Skeletal muscle satellite cell (primary cell): ENCODE measurements at regions not wholly inside any gene's neighbourhood (a gene's known extent, or its start where the extent isn't known, plus 50 kb on each side); places are given as distances from the start of the nearest gene placed in this dataset.
A peak's percentile ranks its signal among the peaks of the same experiment; 100 is the strongest.

ENCODE experiments used
- H3K27me3 ChIP-seq: 2 replicates; pipeline ENCODE4 v1.7.0; 2013; ENCODE audit warnings: low read length; ENCODE audit not compliant: control insufficient read depth, insufficient read depth
- H3K36me3 ChIP-seq: 2 replicates; pipeline ENCODE4 v1.7.0; 2013; ENCODE audit warnings: mild to moderate bottlenecking, control low read depth, low read length; ENCODE audit not compliant: insufficient read depth
- H3K4me1 ChIP-seq: 2 replicates; pipeline ENCODE4 v1.7.0; 2013; ENCODE audit warnings: low read length; ENCODE audit not compliant: control insufficient read depth, insufficient read depth
- H3K4me2 ChIP-seq: 2 replicates; pipeline ENCODE4 v1.7.0; 2013; ENCODE audit warnings: mild to moderate bottlenecking, low read length
- H3K4me3 ChIP-seq: 2 replicates; pipeline ENCODE4 v1.7.0; 2013; ENCODE audit warnings: low read length
- H3K9ac ChIP-seq: 2 replicates; pipeline ENCODE4 v1.7.0; 2013; ENCODE audit warnings: mild to moderate bottlenecking, low read depth, low read length, moderate library complexity
- H3K9me3 ChIP-seq: replicated peaks from 2 replicates; pipeline ENCODE4 v1.7.0; 2013; ENCODE audit warnings: mild to moderate bottlenecking, control low read depth, low read length

- H3K36me3 ChIP-seq: no peaks in the 10 kb centered on the region
- no peak overlapping the region for H3K4me2 ChIP-seq
- H3K4me3 ChIP-seq: no peak overlapping the region
- H3K4me1 ChIP-seq: no peaks in the 10 kb centered on the region
- no peaks in the 10 kb centered on the region for H3K27me3 ChIP-seq
- H3K9ac ChIP-seq: no peak overlapping the region
- H3K9me3 ChIP-seq: no peaks in the 10 kb centered on the region
Observed at GRCh38 chr2:18856765-18857164, 267.4 kb upstream of the NT5C1B start.

DNA sequence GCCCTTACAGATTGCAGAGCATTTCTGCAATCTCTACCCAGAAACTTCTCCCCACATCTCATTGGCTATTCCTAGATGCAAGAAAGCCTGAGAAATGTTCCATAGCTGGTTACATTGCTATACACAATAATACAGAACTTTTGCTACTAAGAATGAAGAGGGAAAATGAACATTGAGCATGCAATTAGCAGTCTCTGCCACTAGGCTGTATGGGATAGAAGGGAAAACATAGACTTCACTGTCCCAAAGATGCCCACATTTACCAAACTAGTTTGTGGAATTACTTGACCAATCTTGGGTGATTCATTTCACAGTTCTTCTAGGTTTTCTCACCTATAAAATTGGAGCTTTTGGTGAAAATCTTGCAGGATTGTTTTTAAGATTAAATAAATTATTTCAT, 265.7 kb upstream of the NT5C1B start:
- Histone ChIP-seq H3K4me3 (no peak overlapping the region), H3K36me3 (no peaks in the 10 kb centered on the region), H3K27me3 (no peaks in the 10 kb centered on the region), H3K4me1 (no peaks in the 10 kb centered on the region), H3K4me2 (no peak overlapping the region), H3K9me3 (no peaks in the 10 kb centered on the region), H3K9ac (no peak overlapping the region)

DNA sequence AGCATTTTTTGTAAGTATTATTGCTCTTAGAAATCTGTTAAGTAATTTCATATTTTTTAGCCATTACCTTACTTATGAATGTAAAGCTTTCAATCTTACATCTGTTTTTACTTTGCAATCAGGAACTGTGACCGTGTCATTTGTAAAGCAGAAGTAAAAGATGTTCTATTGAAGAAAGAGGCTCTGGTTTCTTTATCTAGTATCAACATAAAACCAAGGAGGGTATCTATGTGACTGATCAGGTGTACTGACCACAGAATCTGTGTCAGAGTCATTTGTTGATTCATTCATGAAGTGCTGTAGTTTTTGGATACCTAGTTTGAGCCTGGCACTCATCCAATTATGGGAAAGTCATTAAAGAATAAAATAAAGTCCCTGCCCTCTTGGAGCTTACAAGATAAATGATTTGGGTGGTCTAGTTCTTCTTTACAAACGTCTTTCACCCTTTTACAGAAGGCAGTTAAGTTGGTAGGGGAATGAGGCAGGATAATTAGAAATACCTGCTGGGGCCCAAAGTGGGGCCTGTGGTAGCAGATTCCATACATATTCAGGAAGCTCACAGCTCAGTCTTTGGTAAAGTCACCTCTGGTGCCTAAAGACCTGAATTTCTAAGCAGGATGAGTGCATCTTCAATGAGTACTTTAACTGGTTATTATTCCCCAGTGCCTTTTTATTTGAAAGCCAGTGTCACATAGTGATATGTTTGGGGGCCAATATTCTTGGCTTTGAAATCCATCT, 260.6 kb upstream of the NT5C1B start:
- Histone ChIP-seq H3K4me1 (no peaks in the 10 kb centered on the region), H3K36me3 (no peaks in the 10 kb centered on the region), H3K27me3 (no peaks in the 10 kb centered on the region), H3K4me3 (no peak overlapping the region), H3K4me2 (no peak overlapping the region), H3K9ac (no peak overlapping the region), H3K9me3 (no peaks in the 10 kb centered on the region)

DNA sequence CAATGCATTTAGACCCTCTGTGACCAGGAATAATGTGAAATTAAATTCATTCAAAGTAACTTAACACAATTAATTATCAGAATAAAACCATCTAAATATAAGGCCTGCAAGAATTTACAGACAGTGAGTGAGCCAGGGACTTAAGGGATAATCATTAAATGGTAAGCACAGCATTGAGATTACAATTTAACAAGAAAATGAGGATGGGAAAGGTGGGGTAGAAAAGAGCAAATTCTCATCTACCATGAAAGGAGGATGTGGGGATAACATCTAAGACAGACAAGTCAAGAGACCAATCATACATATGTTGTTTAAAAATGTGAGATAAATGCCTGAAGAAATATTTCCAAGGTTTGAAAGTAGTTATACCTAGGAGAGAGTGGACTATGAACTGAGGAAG, 259.3 kb upstream of the NT5C1B start:
- Histone ChIP-seq H3K9me3 (no peaks in the 10 kb centered on the region), H3K27me3 (no peaks in the 10 kb centered on the region), H3K4me3 (no peak overlapping the region), H3K9ac (no peak overlapping the region), H3K4me2 (no peak overlapping the region), H3K36me3 (no peaks in the 10 kb centered on the region), H3K4me1 (no peaks in the 10 kb centered on the region)

DNA sequence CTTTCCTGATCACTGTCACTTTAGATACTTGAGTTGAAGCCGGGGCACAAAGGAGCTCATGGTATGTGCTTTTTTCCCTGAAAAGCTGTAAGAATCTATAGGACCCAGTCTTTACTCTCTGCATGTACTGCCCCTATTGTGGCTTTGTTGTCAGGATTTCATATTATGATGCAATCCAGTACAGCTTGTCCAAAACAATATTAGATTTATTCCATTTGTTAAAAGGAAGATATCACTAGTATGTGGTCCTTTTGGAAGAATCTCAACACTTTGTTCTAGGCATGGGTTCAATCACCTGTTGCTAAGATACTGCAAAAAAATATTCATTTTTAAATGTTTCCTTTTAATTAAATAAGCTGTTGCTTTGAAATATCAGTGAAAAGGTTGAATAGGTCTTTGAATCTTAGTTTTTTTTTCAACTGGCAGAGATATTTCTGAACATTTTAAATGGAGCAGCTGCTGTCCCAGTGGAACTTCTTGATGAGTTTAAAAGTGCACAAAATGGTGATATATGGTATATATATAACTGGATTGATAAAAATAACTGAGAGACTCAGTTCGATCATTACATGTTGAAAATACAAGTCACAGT, 256.6 kb upstream of the NT5C1B start:
- Histone ChIP-seq H3K27me3 (no peaks in the 10 kb centered on the region), H3K4me1 (no peaks in the 10 kb centered on the region), H3K9me3 (no peaks in the 10 kb centered on the region), H3K4me2 (no peak overlapping the region), H3K4me3 (no peak overlapping the region), H3K9ac (no peak overlapping the region), H3K36me3 (no peaks in the 10 kb centered on the region)

- H3K4me2 ChIP-seq: no peak overlapping the region
- no peak overlapping the region for H3K4me3 ChIP-seq
- no peak overlapping the region for H3K9ac ChIP-seq
- H3K4me1 ChIP-seq: no peaks in the 10 kb centered on the region
- no peaks in the 10 kb centered on the region for H3K36me3 ChIP-seq
- no peaks in the 10 kb centered on the region for H3K27me3 ChIP-seq
- no peaks in the 10 kb centered on the region for H3K9me3 ChIP-seq
Observed at GRCh38 chr2:18842836-18843235, 253.5 kb upstream of the NT5C1B start.

DNA sequence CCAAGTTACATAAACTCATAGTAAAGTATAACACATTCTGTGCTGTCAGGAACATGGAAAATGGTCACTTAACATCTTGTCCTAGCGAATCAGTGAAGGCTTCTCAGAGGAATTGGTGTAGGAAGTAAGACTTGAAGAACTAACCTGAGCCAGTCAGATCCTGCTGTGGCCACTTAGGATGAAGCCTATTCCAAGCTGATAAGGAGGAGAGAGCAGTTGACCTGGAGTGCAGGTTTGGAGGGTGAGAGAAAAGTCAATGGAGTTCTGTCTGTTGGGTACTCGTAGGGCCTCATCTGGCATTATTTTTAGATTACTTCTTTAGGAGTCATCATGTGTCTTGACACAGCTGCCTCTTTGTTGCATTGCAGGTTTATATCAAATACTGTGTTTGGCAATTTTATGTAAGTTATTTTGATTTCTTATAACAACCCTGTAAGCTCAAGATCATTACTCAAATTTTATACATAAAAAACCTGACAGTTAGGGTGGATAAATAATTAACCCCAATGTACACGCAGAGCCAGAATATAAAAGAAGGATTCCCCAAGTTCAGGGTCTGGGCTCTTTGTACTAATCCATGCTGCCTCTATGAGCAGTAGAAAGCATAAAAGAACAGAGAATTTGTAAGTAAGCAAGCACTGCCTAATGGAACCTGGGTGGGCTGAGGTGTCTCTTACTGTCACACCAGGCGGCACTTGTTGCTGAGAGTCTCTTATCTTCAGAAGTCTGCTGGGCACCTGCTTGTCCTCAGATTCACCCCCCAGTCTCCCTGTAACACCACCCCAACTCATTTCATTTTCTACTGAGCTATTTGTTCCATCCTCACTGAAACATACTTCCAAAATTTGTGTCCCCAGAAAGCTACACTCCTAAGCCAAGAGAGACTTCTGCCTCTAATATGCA, 252.1 kb upstream of the NT5C1B start:
- Histone ChIP-seq H3K4me3 (no peak overlapping the region), H3K9ac (no peak overlapping the region), H3K27me3 (no peaks in the 10 kb centered on the region), H3K9me3 (no peaks in the 10 kb centered on the region), H3K36me3 (no peaks in the 10 kb centered on the region), H3K4me2 (no peak overlapping the region), H3K4me1 (no peaks in the 10 kb centered on the region)

DNA sequence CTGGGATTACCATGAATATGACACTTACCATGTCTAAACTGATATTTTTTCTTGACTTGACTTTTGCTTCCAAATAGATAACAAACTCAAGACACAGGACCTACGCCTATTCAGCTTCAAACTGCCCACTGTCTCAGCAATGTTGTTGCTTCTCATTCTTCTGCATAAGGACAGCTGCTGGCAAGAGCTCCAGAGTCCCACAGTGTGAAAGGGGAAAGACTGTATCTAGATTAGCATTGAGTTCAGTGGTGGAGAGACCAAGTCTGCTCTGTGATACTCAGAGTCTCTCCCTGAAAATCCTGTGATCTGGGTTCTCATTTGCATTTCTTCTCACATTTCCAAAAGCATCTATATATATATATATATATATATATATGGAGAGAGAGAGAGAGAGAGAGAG, 247.9 kb upstream of the NT5C1B start:
- Histone ChIP-seq H3K9me3 (no peaks in the 10 kb centered on the region), H3K9ac (no peak overlapping the region), H3K4me1 (peaks cover 13% of the 10 kb centered on the region), H3K36me3 (no peaks in the 10 kb centered on the region), H3K4me3 (no peak overlapping the region), H3K27me3 (no peaks in the 10 kb centered on the region), H3K4me2 (no peak overlapping the region)

DNA sequence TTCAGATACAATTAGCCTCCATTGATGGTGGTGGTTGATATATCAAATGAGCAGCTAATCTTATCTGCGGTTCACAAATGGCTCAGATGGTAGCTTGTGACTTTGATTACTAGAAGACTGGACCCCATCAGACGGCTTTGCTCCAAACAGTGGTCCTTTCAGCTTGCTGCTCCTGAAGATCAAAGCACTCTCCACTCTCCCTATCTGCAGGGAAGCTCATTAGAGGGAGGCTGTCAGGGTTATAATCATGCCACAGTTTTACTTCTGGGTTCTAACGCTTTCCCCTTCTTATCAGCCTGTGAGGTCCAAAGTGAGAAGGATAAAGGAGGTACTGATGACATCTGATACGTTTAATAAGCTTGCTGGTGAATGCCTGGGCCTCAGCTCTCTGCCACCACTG, 247.1 kb upstream of the NT5C1B start:
- Histone ChIP-seq H3K4me1 (peaks cover 13% of the 10 kb centered on the region), H3K27me3 (no peaks in the 10 kb centered on the region), H3K9me3 (no peaks in the 10 kb centered on the region), H3K4me2 (no peak overlapping the region), H3K36me3 (no peaks in the 10 kb centered on the region), H3K4me3 (no peak overlapping the region), H3K9ac (no peak overlapping the region)

- no peak overlapping the region for H3K9ac ChIP-seq
- H3K4me3 ChIP-seq: no peak overlapping the region
- no peak overlapping the region for H3K4me2 ChIP-seq
- no peaks in the 10 kb centered on the region for H3K36me3 ChIP-seq
- peaks cover 13% of the 10 kb centered on the region for H3K4me1 ChIP-seq
- no peaks in the 10 kb centered on the region for H3K27me3 ChIP-seq
- H3K9me3 ChIP-seq: no peaks in the 10 kb centered on the region
Observed at GRCh38 chr2:18835787-18836186, 246.4 kb upstream of the NT5C1B start.

GRCh38 chr2:18834341-18834740, 245.0 kb upstream of the NT5C1B start:
- H3K9me3 ChIP-seq: no peaks in the 10 kb centered on the region
- no peaks in the 10 kb centered on the region for H3K27me3 ChIP-seq
- H3K9ac ChIP-seq: no peak overlapping the region
- peak overlapping the region; percentile 22 for H3K4me2 ChIP-seq
- H3K4me3 ChIP-seq: no peak overlapping the region
- peaks cover 24% of the 10 kb centered on the region for H3K4me1 ChIP-seq
- H3K36me3 ChIP-seq: no peaks in the 10 kb centered on the region
